ENCODE measurements at regions not wholly inside any gene's neighbourhood (a gene's known extent, or its start where the extent isn't known, plus 50 kb on each side); places are given as distances from the start of the nearest gene placed in this dataset. TPM values are rescaled to one million over a fixed set of nuclear protein-coding genes. Genes with fewer than 3 reads are reported as not detected.
"Not testable (repeated sequence)": the region's sequence is repeated elsewhere in the genome, so short reads cannot be mapped to it uniquely, and the experiment has no call there.

GRCh38 chr15:75763635-75764600 is 51.3 kb upstream of the CSPG4 start:
- DNase-seq = not testable (repeated sequence)

- DNase-seq = no peak
These were observed 50.5 kb upstream of the CSPG4 start for GRCh38 chr15:75763137-75763611.

Small RNA genes in the stretch of these regions (small RNA-seq; reads per million reads assigned to genes)
- gene RN7SL319P (ENCODE audit: low replicate concordance) = not detected
